ENCODE measurements at regions not wholly inside any gene's neighbourhood (a gene's known extent, or its start where the extent isn't known, plus 50 kb on each side); places are given as distances from the start of the nearest gene placed in this dataset.

GRCh38 chr20:23285536-23285935, 65.1 kb upstream of the NXT1 start:
- H3K4me3 Mint-ChIP-seq: no peak overlapping the region
- H3K4me1 Mint-ChIP-seq (ENCODE audit: low read depth): no peaks in the 10 kb centered on the region
- no peak for DNase-seq
- TF ChIP-seq CTCF (IDR thresholded peaks at IDR 0.05): no peak
- no peaks in the 10 kb centered on the region for H3K36me3 Mint-ChIP-seq (ENCODE audit: low read depth)
- H3K27me3 Mint-ChIP-seq (ENCODE audit: insufficient read depth): peaks cover 19% of the 10 kb centered on the region
- H3K9me3 Mint-ChIP-seq: no peaks in the 10 kb centered on the region
- H3K27ac Mint-ChIP-seq: no peak overlapping the region

GRCh38 chr20:23284009-23284408, 66.6 kb upstream of the NXT1 start:
- H3K4me1 Mint-ChIP-seq (ENCODE audit: low read depth): no peaks in the 10 kb centered on the region
- no peak for DNase-seq
- H3K27me3 Mint-ChIP-seq (ENCODE audit: insufficient read depth): peaks cover 20% of the 10 kb centered on the region
- no peak overlapping the region for H3K4me3 Mint-ChIP-seq
- H3K9me3 Mint-ChIP-seq: no peaks in the 10 kb centered on the region
- no peaks in the 10 kb centered on the region for H3K36me3 Mint-ChIP-seq (ENCODE audit: low read depth)
- TF ChIP-seq CTCF (IDR thresholded peaks at IDR 0.05): no peak
- H3K27ac Mint-ChIP-seq: no peak overlapping the region

GRCh38 chr20:23283096-23283850, 67.3 kb upstream of the NXT1 start:
- Mint-ChIP-seq H3K27me3 (ENCODE audit: insufficient read depth) (peaks cover 16% of the 10 kb centered on the region), H3K36me3 (ENCODE audit: low read depth) (no peaks in the 10 kb centered on the region), H3K4me3 (no peak overlapping the region), H3K9me3 (no peaks in the 10 kb centered on the region), H3K27ac (no peak overlapping the region), H3K4me1 (ENCODE audit: low read depth) (no peaks in the 10 kb centered on the region)
- no peak for TF ChIP-seq CTCF (IDR thresholded peaks at IDR 0.05)
- DNase-seq: no peak

GRCh38 chr20:23282546-23282945, 68.0 kb upstream of the NXT1 start:
- TF ChIP-seq CTCF (IDR thresholded peaks at IDR 0.05): no peak
- DNase-seq: no peak
- H3K4me3 Mint-ChIP-seq: no peak overlapping the region
- no peaks in the 10 kb centered on the region for H3K4me1 Mint-ChIP-seq (ENCODE audit: low read depth)
- H3K27ac Mint-ChIP-seq: no peak overlapping the region
- no peaks in the 10 kb centered on the region for H3K9me3 Mint-ChIP-seq
- no peaks in the 10 kb centered on the region for H3K36me3 Mint-ChIP-seq (ENCODE audit: low read depth)
- peaks cover 14% of the 10 kb centered on the region for H3K27me3 Mint-ChIP-seq (ENCODE audit: insufficient read depth)

GRCh38 chr20:23282111-23282510, 68.5 kb upstream of the NXT1 start:
- H3K4me1 Mint-ChIP-seq (ENCODE audit: low read depth): no peaks in the 10 kb centered on the region
- no peaks in the 10 kb centered on the region for H3K9me3 Mint-ChIP-seq
- no peak overlapping the region for H3K27ac Mint-ChIP-seq
- no peaks in the 10 kb centered on the region for H3K36me3 Mint-ChIP-seq (ENCODE audit: low read depth)
- no peak overlapping the region for H3K4me3 Mint-ChIP-seq
- TF ChIP-seq CTCF (IDR thresholded peaks at IDR 0.05): no peak
- H3K27me3 Mint-ChIP-seq (ENCODE audit: insufficient read depth): peaks cover 14% of the 10 kb centered on the region
- DNase-seq: no peak
